ENCODE measurements at regions not wholly inside any gene's neighbourhood (a gene's known extent, or its start where the extent isn't known, plus 50 kb on each side); places are given as distances from the start of the nearest gene placed in this dataset.

GRCh38 chr11:70556884-70557741, 158.8 kb downstream of the CTTN start:
- no peak overlapping the region for H2AFZ ChIP-seq (ENCODE audit: low read depth, low read length)
- H3K4me2 ChIP-seq (ENCODE audit: low read length), result no peak overlapping the region
- no peaks in the 10 kb centered on the region for H3K27me3 ChIP-seq (ENCODE audit: insufficient read depth, low read depth, low read length)
- no peak for TF ChIP-seq EZH2 (IDR thresholded peaks at IDR 0.05; ENCODE audit: borderline replicate concordance, insufficient read depth, low read length, poor library complexity, severe bottlenecking)
- H3K79me2 ChIP-seq (replicated peaks; ENCODE audit: insufficient read depth, low read length), result peaks cover 2% of the 10 kb centered on the region
- no peak overlapping the region for H3K27ac ChIP-seq (ENCODE audit: low read length)
- H3K36me3 ChIP-seq (ENCODE audit: insufficient read depth, low read length), result no peaks in the 10 kb centered on the region
- no peak overlapping the region for H3K4me3 ChIP-seq (ENCODE audit: low read length)
- H3K9me3 ChIP-seq (ENCODE audit: low read length), result no peaks in the 10 kb centered on the region
- no peaks in the 10 kb centered on the region for H3K9me2 ChIP-seq (ENCODE audit: insufficient read depth, low read length)
- H3K9ac ChIP-seq (ENCODE audit: low read length), result no peak overlapping the region
- H3F3A ChIP-seq (ENCODE audit: insufficient read depth, low read length, poor library complexity, severe bottlenecking), result no peaks in the 10 kb centered on the region
- no peaks in the 10 kb centered on the region for H4K20me1 ChIP-seq (ENCODE audit: insufficient read depth)

GRCh38 chr11:70557742-70558485, 159.6 kb downstream of the CTTN start:
- no peak for TF ChIP-seq SMC3 (conservative IDR thresholded peaks at IDR 0.05; ENCODE audit: poor library complexity)
- TF ChIP-seq EP300 (conservative IDR thresholded peaks at IDR 0.05; ENCODE audit: poor library complexity, severe bottlenecking), result no peak
- TF ChIP-seq MXI1 (conservative IDR thresholded peaks at IDR 0.05; ENCODE audit: poor library complexity, severe bottlenecking), result no peak
- no peak for TF ChIP-seq REST (IDR thresholded peaks at IDR 0.05; ENCODE audit: borderline replicate concordance)
- no peak for TF ChIP-seq EZH2 (IDR thresholded peaks at IDR 0.05; ENCODE audit: borderline replicate concordance, insufficient read depth, low read length, poor library complexity, severe bottlenecking)
- TF ChIP-seq TAF1 (IDR thresholded peaks at IDR 0.05; ENCODE audit: low read depth), result no peak
- no peak for TF ChIP-seq RAD21 (conservative IDR thresholded peaks at IDR 0.05)
- TF ChIP-seq CTCF (IDR thresholded peaks at IDR 0.05; ENCODE audit: poor library complexity, severe bottlenecking), result no peak
- TF ChIP-seq POLR2AphosphoS5 (IDR thresholded peaks at IDR 0.05), result no peak
- no peaks in the 10 kb centered on the region for H3K9me2 ChIP-seq (ENCODE audit: insufficient read depth, low read length)
- peaks cover 6% of the 10 kb centered on the region for H3K79me2 ChIP-seq (replicated peaks; ENCODE audit: insufficient read depth, low read length)
- H3K4me3 ChIP-seq (ENCODE audit: low read length), result no peak overlapping the region
- no peaks in the 10 kb centered on the region for H3F3A ChIP-seq (ENCODE audit: insufficient read depth, low read length, poor library complexity, severe bottlenecking)
- H3K27ac ChIP-seq (ENCODE audit: low read length), result no peak overlapping the region
- no peaks in the 10 kb centered on the region for H3K9me3 ChIP-seq (ENCODE audit: low read length)
- H3K27me3 ChIP-seq (ENCODE audit: insufficient read depth, low read depth, low read length), result no peaks in the 10 kb centered on the region
- H3K36me3 ChIP-seq (ENCODE audit: insufficient read depth, low read length), result no peaks in the 10 kb centered on the region
- no peak overlapping the region for H3K9ac ChIP-seq (ENCODE audit: low read length)
- no peak overlapping the region for H3K4me2 ChIP-seq (ENCODE audit: low read length)
- H4K20me1 ChIP-seq (ENCODE audit: insufficient read depth), result no peaks in the 10 kb centered on the region
- H2AFZ ChIP-seq (ENCODE audit: low read depth, low read length), result no peak overlapping the region
